Panc1 (cell line): ENCODE measurements at regions not wholly inside any gene's neighbourhood (a gene's known extent, or its start where the extent isn't known, plus 50 kb on each side); places are given as distances from the start of the nearest gene placed in this dataset.

ENCODE experiments used
- ATAC-seq: fragments of 200-7000 bp; cut with Tn5 transposase; 2 replicates; pipeline ENCODE4 v1.9.1; 2020; ENCODE audit warnings: mild to moderate bottlenecking, moderate library complexity
- BruUV-seq: library from RNA; stranded (reverse); fragments of 400-500 nt; replicated peaks from 2 replicates; lab custom pipeline; 2021; lab: Mats Ljungman, UMichigan
- CTCF ChIA-PET: fragments of 300-600 bp; sonication (Branson Sonifier 250); formaldehyde crosslinking; loops from one replicate; lab custom pipeline; 2022; ENCODE audit warnings: antibody characterized with exemption; lab: Charles Lee
- POLR2A ChIA-PET: fragments of 300-600 bp; sonication (Branson Sonifier 250); formaldehyde crosslinking; loops from one replicate; lab custom pipeline; 2022; ENCODE audit warnings: antibody characterized with exemption; lab: Charles Lee
- DNase-seq: peaks from one replicate; pipeline ENCODE4 v3.0.0-alpha.2; 2010; ENCODE audit warnings: low read depth, low spot score
- H3K27ac ChIP-seq: 2 replicates; pipeline ENCODE4 v1.5.1; 2011; ENCODE audit warnings: mild to moderate bottlenecking, low read length, inconsistent platforms
- H3K27me3 ChIP-seq: fragments of 200-500 bp; sonication (Bioruptor generic); 2 replicates; pipeline ENCODE4 v1.6.0; 2014; ENCODE audit warnings: low read length, inconsistent platforms; ENCODE audit not compliant: control insufficient read depth, insufficient read depth
- H3K36me3 ChIP-seq: fragments of 200-500 bp; sonication (Bioruptor generic); 2 replicates; pipeline ENCODE4 v1.5.1; 2014; ENCODE audit warnings: inconsistent platforms, mild to moderate bottlenecking, low read length, moderate library complexity; ENCODE audit not compliant: control insufficient read depth, insufficient read depth
- H3K4me1 ChIP-seq: 2 replicates; pipeline ENCODE4 v1.5.1; 2011; ENCODE audit warnings: inconsistent platforms, mild to moderate bottlenecking, low read length, moderate library complexity; ENCODE audit not compliant: control insufficient read depth, insufficient read depth
- H3K4me3 ChIP-seq, 2 experiments: 2 replicates each; pipeline ENCODE4 v1.5.1; 2011 to 2012; ENCODE audit warnings: low read depth in 2 of 2, low read length in 2 of 2, mild to moderate bottlenecking in 2 of 2, inconsistent platforms in 1 of 2, moderate library complexity in 1 of 2
- H3K9me3 ChIP-seq: fragments of 200-500 bp; sonication (Bioruptor generic); 2 replicates; pipeline ENCODE4 v1.5.1; 2014; ENCODE audit warnings: low read depth, mild to moderate bottlenecking, inconsistent platforms, low read length, moderate library complexity; ENCODE audit not compliant: control insufficient read depth, insufficient read depth
- CTCF ChIP-seq: fragments of 450-650 bp; IDR thresholded peaks from 2 replicates; pipeline ENCODE4 v1.5.1; 2017; ENCODE audit warnings: mild to moderate bottlenecking
- POLR2AphosphoS5 ChIP-seq: IDR thresholded peaks from 2 replicates; pipeline ENCODE4 v1.6.1; 2012; ENCODE audit warnings: mild to moderate bottlenecking, low read depth, low read length, moderate library complexity
- SIN3A ChIP-seq: IDR thresholded peaks from 2 replicates; pipeline ENCODE4 v1.6.1; 2012; ENCODE audit warnings: low read depth, mild to moderate bottlenecking, low read length, moderate library complexity, borderline replicate concordance; ENCODE audit not compliant: insufficient read depth
- TCF7L2 ChIP-seq: IDR thresholded peaks from 2 replicates; pipeline ENCODE4 v1.6.1; 2011; ENCODE audit warnings: mild to moderate bottlenecking, low read depth, low read length, inconsistent platforms
- in situ Hi-C: cut with HindIII; loops from 2 replicates; pipeline ENCODE4 v1.10.0; 2016; ENCODE audit warnings: low sequenced_read_pairs, low pct_unique_long_range_greater_than_20kb
- intact Hi-C: fragments of 100-400 bp; cut with micrococcal nuclease; formaldehyde crosslinking; loops from one replicate; pipeline ENCODE4 v1.10.0; 2022; ENCODE audit not compliant: unreplicated experiment

DNA sequence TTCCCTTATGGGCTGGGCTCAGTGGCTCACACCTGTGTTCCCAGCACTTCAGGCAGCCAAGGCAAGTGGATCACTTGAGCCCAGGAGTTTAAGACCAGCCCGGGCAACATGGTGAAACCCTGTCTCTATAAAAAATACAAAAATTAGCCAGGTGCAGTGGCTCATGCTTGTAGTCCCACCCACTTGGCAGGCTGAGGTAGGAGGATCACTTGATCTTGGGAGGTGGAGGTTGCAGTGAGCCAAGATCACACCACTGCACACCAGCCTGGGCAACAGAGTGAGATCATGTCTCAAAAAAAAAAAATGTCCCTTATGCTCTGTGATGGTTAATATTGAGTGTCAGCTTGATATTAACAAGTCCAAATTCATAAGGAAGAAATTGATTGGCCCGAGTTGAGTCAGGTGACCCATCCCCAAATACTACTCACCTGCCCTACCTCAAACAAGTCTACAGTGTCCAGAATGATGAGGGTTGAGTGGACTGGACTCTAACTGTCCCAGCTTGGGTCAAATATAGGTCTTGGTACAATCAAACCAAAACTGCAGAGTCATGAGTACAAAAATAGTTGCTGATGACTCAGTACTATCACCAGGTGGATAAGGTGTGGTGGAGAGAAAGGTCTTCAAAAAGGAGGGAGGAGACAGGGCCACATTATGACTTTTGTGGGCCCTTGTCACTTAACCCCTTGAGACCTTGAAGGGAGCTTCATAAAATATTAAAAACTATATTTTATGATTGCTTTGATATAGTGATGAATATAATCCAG lies 161.0 kb downstream of the ZNF326 start:
- Histone ChIP-seq H3K4me1 (no peaks in the 10 kb centered on the region), H3K36me3 (no peaks in the 10 kb centered on the region), H3K27me3 (0 out of 2 replicates have a peak, but pooled peaks cover 2% of the 10 kb centered on the region), H3K27ac (no peak overlapping the region), H3K9me3 (no peaks in the 10 kb centered on the region), H3K4me3 (no peak overlapping the region)
- DNase-seq = no peak
- in situ Hi-C loops (no loop called here), intact Hi-C loops (no loop called here)
- TF ChIP-seq SIN3A (no peak), POLR2AphosphoS5 (no peak)
- CTCF ChIA-PET = no interaction called here
- POLR2A ChIA-PET = no interaction called here
- no peak for ATAC-seq
- BruUV-seq = no TSS peak

DNA sequence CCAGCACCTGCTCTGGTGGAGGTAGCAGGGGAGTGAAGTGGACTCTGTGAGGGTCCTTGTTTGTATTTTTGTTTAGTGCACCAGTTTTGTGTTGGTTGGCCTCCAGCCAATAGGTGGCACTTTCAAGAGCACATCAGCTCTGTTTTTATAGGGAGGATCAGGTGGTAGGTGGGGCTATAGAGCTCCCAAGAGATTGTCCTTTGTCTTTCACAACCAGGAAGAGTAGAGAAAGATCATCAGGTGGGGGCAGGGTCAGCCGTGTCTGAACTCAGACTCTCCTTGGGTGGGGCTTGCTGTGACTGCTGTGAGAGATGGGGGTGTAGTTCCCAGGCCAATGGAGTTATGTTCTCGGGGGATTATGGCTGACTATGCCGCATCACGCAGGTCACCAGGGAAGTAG lies 159.8 kb downstream of the ZNF326 start:
- no peak for ATAC-seq
- no peak for TF ChIP-seq CTCF
- no peaks in the 10 kb centered on the region for H3K4me1 ChIP-seq

GRCh38 chr1:90149101-90149500 lies 154.2 kb downstream of the ZNF326 start:
- intact Hi-C loops = no loop called here
- ChIA-PET POLR2A (no interaction called here), CTCF (interaction anchor here (0.7 kb wide), 1 partner anchor 519 kb away, joined by 11 read pairs; no protein-coding TSS in a partner anchor)
- no peaks in the 10 kb centered on the region for H3K4me1 ChIP-seq
- no peaks in the 10 kb centered on the region for H3K36me3 ChIP-seq
- TF ChIP-seq TCF7L2 = no peak
- TF ChIP-seq CTCF = peak; percentile 32; the same call in 1 of the 2 replicates
- in situ Hi-C loops = no loop called here
- no peak overlapping the region for H3K4me3 ChIP-seq
- DNase-seq (no peak), ATAC-seq (no peak)
- no peak overlapping the region for H3K27ac ChIP-seq
- H3K27me3 ChIP-seq = no peaks in the 10 kb centered on the region
- no peaks in the 10 kb centered on the region for H3K9me3 ChIP-seq
- no TSS peak for BruUV-seq

More for the DNA sequence above, 159.8 kb downstream of the ZNF326 start:
- ChIA-PET CTCF (no interaction called here), POLR2A (interaction anchor here (0.6 kb wide), 1 partner anchor 22 kb away, joined by 4 read pairs; no protein-coding TSS in a partner anchor)
- in situ Hi-C loops = no loop called here
- no peak for DNase-seq
- intact Hi-C loops = no loop called here
- Histone ChIP-seq H3K36me3 (no peaks in the 10 kb centered on the region), H3K9me3 (no peaks in the 10 kb centered on the region), H3K27me3 (0 out of 2 replicates have a peak, but pooled peaks cover 2% of the 10 kb centered on the region), H3K4me3 (no peak overlapping the region), H3K27ac (no peak overlapping the region)
- no TSS peak for BruUV-seq
